ENCODE measurements at regions not wholly inside any gene's neighbourhood (a gene's known extent, or its start where the extent isn't known, plus 50 kb on each side); places are given as distances from the start of the nearest gene placed in this dataset.

DNA sequence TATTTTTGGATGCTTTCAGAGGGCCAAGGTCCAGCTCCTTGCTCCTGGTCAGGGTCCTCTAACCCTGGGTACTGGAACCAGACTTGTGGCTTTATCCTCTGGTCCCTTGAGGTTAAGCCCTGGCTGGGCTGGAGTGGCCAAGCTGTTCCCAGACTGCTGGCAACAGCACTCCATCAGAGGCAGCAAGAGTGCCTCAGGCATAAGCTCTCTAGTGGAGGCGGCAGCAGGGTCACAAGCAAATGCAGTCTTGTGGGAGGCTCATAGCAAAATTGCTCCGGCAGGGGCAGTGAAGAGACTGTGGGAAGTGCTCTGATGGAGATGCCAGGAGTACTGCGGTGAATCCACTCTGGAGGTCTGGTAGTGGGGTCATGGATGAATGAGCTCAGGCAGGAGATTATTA is 128.9 kb upstream of the OTOS start:
- TF ChIP-seq, protein P1, sequence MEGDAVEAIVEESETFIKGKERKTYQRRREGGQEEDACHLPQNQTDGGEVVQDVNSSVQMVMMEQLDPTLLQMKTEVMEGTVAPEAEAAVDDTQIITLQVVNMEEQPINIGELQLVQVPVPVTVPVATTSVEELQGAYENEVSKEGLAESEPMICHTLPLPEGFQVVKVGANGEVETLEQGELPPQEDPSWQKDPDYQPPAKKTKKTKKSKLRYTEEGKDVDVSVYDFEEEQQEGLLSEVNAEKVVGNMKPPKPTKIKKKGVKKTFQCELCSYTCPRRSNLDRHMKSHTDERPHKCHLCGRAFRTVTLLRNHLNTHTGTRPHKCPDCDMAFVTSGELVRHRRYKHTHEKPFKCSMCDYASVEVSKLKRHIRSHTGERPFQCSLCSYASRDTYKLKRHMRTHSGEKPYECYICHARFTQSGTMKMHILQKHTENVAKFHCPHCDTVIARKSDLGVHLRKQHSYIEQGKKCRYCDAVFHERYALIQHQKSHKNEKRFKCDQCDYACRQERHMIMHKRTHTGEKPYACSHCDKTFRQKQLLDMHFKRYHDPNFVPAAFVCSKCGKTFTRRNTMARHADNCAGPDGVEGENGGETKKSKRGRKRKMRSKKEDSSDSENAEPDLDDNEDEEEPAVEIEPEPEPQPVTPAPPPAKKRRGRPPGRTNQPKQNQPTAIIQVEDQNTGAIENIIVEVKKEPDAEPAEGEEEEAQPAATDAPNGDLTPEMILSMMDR (IDR thresholded peaks at IDR 0.05): no peak
- TF ChIP-seq POLR2A (IDR thresholded peaks at IDR 0.05) (no peak), POLR2AphosphoS5 (IDR thresholded peaks at IDR 0.05) (no peak)
